Midbrain (tissue), 1 donor: ENCODE measurements at regions not wholly inside any gene's neighbourhood (a gene's known extent, or its start where the extent isn't known, plus 50 kb on each side); places are given as distances from the start of the nearest gene placed in this dataset.
A peak's percentile ranks its signal among the peaks of the same experiment; 100 is the strongest.
"Not testable (repeated sequence)": the region's sequence is repeated elsewhere in the genome, so short reads cannot be mapped to it uniquely, and the experiment has no call there.

Experiments used
- DNase-seq: peaks from one replicate; lab custom pipeline; 2025; lab: John Stamatoyannopoulos, UW

GRCh38 chr2:143922261-143922830 lies 597.6 kb downstream of the ZEB2 start:
- DNase-seq = not testable (repeated sequence)

GRCh38 chr2:143918465-143918989 lies 601.4 kb downstream of the ZEB2 start:
- no peak for DNase-seq

- DNase-seq = no peak
These were observed 603.1 kb downstream of the ZEB2 start for GRCh38 chr2:143916781-143917180.

DNA sequence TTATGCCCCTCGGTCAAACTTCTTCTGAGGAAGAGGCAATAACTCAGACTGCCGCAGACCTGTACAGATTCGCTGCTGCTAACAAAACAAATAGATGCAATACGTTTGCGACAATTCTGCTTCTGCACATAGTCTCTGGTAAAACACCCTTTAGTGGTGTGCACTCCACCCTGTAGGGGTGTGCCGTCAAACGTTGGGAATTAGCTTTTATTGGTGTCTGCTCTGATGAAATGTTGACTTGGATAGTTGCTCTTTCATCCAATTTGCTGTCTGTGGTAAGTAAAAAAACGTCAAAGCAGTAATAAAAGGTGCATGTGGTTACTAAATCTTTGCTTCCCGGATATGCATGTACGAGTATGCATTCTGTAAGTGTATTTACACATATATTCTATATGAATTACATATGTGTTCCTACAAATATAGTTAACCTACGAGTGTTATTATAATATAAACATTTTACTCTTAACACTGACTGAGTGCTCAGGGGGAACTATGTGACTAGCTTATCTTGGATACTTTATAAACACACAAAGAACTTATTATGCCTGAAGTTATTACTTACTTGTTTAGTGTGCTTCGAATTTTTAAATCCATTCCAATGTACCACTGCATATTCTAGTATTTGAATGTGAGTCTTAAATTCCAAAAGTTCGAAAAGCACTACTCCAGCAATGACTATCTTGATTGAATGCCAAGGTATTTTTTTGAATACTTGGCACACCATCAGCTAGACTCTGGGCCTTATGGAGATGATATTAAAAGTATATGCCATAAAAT lies 610.2 kb downstream of the ZEB2 start:
- DNase-seq = no peak

DNA sequence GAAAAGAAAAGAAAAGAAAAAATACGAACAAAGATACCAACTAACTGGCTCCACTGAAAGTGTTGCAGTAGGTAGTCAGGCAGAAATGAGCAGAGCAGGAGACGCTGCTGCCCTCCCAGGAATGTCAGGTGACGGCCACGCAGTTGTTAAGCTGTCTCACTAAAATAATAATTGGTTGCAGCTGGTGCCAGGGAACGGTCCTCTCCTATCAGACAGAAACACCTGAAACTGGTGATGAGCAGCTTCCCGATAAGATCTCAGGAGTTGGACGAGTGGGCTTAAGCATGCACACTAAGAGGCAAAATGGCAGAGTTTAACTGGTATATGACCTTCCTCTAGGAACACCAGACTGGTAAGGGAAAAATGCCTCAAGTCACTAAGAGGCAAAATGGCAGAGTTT lies 611.1 kb downstream of the ZEB2 start:
- DNase-seq = no peak

DNA sequence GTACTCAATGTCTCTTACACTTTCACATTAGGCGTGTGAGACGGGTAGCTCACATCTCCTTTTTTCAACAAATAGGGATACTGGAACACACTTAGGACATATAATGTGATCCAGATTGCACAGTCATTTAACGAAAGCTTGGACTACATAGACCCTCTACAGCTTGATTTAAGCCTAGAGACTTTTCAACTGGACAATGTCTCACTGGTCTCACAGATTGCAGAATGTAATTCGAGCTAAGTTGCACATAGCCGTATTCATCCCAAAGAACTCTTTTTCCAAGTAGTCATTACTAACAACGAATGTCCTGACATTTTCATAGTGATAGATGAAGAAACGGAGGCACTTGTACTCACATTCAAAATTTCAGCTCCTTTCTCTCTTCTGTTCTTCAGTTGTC lies 612.1 kb downstream of the ZEB2 start:
- no peak for DNase-seq

- no peak for DNase-seq
These were observed 613.1 kb downstream of the ZEB2 start for GRCh38 chr2:143906850-143907249.

DNA sequence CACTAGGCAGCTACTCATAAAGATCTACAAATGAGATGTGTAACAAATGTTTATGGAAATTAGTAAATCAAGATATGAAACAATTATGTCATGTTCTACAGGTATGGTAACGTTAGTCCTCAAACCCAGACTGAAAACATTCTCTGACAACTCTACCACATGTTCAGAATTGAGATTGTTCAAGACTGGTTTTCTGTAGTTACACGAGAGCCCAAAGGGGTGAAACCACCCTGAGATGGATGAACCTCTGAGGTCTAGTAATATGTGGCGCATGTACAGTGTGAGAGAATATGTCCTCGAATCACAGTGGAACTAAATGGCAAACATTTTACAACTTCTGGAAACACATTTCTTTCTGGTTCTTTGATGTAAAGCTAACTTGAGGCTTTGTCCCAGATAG lies 614.3 kb downstream of the ZEB2 start:
- no peak for DNase-seq

- DNase-seq = peak; percentile 11
These were observed 616.6 kb downstream of the ZEB2 start for GRCh38 chr2:143903172-143903856.

DNA sequence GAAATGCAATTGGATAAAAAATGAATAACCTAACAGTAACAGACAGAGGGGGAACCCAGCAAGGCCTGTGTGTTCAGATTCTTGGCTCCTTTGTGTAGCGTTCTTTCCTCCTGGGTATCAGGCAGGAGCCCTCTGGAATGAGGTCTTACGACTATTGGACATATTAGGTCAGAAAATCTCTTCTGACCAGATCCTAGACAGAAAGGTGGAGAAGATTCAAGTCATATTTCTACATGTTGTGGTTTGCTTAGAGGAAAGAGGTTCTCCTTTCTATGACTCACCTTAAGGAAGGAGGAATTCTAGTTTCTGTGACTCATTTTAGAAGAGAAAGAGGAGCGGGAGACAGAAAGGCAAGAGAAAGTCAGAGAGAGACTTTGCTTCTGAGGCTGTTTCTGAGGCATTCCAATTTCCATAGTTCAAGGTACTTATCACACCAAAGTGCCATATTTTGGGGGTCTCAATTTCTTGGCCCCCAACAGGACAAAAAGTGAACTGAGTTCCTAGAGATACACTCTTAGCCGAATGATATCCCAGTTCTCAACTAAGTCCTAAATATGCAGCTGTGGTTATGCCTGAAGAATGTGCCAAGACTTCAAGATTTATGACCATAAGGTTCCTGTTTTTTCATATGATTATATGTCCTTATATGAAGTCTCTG lies 618.6 kb downstream of the ZEB2 start:
- no peak for DNase-seq

DNA sequence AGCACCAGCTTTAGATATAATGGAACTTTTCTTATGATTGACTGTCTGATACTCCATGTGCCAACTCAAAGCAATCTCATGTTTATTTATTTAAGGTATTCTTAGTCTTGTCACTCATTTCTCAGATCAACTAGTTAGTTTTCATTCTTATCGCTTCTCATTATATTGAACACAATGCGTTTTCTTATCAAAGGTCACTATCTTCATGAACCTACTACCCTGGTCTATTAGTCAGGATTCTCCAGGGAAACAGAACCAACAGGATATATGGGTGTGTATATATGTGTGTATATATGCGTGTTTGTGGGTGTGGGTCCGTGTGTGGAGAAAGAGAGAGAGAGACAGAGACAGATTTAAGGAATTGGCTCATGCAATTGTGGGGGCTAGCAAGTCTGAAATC lies 619.9 kb downstream of the ZEB2 start:
- no peak for DNase-seq

DNA sequence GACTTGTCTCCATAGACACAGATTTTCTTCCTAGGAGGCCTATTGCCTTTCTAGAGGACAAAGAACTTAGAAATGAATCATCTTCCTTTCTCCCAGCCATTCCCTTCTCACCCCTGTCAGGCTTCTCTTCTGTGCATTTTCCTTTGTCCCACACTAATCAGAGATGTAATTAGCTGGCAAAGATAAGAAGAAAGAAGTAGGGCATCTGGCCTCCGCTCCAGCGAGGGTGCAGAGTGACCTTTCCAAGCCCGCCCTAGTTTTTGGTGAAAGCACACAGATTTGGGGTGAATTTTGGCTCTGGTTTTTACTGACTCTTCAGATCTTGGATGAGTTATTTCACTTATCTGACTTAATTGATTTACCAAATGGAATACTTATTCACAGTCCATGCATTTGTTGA lies 626.5 kb downstream of the ZEB2 start:
- DNase-seq = no peak

DNA sequence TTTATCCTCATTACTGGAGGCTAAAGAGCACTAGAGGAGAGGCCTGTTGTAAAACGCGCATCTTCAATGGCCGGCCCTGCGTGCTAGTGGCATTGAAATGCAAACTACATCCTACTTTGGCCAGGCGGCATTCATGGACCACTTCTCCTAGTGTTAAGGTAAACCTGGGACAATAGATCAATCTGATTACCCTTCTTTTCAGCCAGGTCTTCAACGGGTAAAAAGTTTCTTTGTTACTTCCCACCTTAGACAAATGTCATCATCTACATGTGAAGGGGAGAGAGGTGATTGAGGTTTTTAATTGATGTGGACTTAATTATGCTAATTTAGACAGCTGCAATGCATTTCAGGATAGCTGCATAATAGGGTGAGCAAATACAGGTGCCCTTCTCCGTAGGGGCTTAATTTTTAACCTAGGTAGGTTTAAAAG lies 628.0 kb downstream of the ZEB2 start:
- no peak for DNase-seq

GRCh38 chr2:143890798-143891197 lies 629.1 kb downstream of the ZEB2 start:
- DNase-seq = no peak

GRCh38 chr2:143889216-143889615 lies 630.7 kb downstream of the ZEB2 start:
- DNase-seq = no peak

GRCh38 chr2:143885461-143885860 lies 634.5 kb downstream of the ZEB2 start:
- no peak for DNase-seq

- DNase-seq = no peak
These were observed 638.7 kb downstream of the ZEB2 start for GRCh38 chr2:143881246-143881645.

DNA sequence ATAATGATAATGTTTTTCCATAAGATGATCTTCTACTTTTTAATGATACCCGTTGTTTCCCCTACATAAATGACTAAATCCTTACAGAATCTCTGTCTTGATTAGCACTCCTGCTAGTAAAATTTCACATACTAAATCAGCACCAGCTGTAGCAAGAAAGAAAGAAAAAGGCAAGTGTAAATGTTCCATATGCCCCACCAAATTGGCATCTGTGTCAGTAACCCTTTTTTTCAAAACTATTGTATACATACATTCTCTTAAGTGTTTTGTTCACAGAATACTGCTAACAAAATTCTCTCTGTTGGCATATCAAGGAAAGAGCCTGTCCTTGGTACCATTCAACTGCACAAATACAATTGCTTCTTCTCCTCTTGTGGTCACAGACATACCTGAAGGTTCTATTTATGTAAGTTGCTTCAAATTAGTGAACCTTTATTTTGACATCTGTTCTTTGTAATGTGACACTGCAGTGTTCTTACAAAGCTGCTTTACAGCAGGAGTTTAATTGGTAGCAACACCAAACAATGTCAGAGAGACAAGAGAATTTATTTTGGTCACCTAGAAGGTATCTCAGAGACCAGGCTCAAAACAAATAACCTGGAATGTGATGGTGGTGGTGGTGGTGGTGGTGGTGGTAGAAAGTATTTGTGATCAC lies 641.9 kb downstream of the ZEB2 start:
- no peak for DNase-seq

GRCh38 chr2:143877056-143877455 lies 642.9 kb downstream of the ZEB2 start:
- DNase-seq = no peak

DNA sequence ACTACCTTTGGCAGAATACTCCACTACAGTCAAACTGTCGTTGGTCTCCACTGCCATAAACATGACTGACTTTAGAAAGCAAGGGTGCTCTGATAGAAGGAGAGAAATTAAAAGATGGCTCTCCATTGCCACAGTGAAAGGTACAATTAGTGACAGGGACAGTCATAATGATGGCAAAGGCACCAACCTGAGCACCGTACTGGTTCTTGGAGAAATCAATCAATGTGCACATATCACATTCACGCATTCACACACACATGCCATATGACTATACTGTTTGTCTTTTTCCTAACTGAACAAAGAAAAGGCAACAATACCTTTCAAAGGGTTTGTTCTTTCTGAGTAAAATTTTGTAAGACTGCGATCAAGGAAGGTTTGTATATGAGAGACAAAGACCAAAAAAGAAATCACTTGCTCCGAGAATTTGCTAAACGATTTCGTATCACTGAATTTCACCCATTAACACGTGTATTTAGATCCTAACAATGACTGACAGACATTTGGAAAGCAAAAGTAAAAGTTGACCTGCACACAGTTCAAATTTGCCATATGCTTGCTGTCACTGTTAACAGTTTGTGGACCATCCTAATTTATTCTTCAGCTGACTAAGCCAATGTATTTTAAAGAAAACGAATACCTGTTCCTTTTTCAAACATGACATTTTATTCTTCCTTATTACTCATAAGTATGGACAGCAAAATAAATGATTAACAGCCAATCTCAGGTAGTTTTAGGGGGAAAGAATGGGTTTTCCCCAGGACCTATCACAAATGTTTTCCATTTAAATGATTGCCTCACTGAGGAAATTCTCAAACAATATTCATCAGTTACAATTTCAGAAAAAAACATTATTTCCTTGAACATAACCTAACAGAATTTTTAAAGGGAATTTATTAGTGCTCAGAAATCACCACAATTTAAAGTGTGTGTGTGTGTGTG lies 644.4 kb downstream of the ZEB2 start:
- DNase-seq = no peak

DNA sequence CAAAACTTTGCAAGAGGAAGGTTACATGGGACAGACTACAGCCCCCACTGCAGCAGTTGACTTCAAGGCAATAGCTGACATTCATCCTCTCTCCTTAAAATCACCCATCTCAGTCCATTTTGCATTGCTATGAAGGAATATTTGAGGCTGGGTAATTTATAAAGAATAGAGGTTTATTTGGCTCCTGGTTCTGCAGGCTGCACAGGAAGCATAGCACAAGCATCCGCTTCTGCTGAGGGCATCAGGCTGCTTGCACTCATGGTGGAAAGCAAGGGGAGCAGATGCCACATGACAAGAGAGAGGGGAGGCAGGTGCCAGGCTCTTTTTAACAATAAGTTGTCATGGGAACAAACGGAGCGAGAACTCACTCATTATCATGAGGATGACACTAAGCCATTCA lies 646.0 kb downstream of the ZEB2 start:
- DNase-seq = no peak
